GM19324 (cell line): ENCODE measurements at regions not wholly inside any gene's neighbourhood (a gene's known extent, or its start where the extent isn't known, plus 50 kb on each side); places are given as distances from the start of the nearest gene placed in this dataset.

Experiments used
- ATAC-seq: cut with Tn5 transposase; IDR thresholded peaks from one replicate; pipeline ENCODE4 v1.9.1; 2021; ENCODE audit warnings: mild to moderate bottlenecking, moderate library complexity; ENCODE audit not compliant: unreplicated experiment, low FRiP score

GRCh38 chr19:31992750-31993149 is 352.7 kb upstream of the ZNF507 start:
- ATAC-seq, result no peak

- no peak for ATAC-seq
Measured at GRCh38 chr19:31995546-31995945, 349.9 kb upstream of the ZNF507 start.

DNA sequence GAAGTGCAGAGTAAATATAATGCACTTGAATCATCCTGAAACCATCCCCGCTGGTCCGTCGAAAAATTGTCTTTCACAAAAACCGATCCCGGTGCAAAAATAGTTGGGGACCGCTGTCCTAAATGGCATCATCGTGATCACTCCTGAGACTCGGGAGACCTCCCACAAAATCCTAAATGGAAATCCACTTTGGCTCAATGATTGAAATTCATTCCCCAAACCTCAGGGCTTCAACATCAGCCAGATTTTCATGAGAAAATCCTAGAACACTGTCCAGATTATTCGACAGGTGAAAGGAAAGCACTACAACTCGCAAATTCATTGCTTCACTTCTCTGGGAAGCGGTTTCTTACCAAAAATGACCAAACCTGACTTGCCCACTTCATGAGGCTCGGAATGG is 335.3 kb upstream of the ZNF507 start:
- ATAC-seq, result no peak

DNA sequence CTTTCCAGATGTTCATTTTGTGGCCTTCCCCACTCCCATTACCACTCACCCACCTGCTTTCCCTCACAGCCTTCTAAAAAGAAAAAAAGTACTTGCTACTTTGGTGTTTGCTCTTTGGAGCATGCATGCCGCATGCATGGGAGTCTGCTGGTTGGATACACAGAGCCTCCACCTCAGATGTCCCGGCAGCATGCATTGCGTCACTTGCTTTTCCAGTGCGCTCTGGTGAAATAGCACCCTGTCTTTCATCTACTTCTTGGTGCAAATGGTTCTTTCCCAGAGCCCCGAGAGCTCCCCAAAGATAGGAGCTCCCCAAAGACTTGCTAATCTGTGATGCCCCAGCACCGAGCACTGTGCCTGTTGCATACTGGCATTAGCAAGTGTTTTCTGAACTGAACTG is 333.2 kb upstream of the ZNF507 start:
- ATAC-seq, result no peak

- no peak for ATAC-seq
Measured at GRCh38 chr19:32012886-32013631, 332.4 kb upstream of the ZNF507 start.

DNA sequence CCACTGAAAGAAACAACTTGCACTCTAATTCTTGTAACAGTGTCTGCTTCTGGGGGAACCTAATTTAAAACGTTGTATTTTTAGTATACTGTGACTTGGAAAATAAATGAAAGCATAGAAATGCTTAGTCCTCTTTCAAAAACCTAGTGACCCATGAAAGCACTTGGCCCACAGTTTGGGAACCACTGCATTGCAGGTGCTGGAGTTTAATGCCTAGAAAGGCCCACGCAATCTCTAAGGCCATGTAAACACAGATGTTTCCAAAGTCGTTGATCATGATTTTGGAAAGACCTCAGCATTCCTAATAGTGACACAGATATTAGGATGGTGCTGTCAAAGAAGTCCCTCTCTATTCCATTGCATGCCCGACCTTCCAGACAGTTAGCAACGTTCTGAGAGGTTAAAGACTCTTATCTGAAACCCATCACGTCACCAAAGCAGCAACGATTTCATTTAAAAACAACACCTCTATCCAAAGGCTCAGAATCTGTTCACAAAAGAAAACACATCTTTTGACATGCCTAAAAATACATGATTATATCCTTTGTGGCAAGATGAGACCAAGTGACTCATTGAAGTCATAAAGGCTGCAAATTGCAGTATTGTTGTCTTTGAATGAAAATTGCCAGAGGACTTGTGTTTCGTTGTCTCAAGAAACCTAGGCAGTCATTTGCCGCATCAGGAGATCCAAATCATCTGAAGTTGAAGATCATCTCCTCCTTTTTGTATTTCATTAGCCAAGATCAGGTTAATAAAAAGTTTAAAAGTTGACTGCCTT is 328.0 kb upstream of the ZNF507 start:
- ATAC-seq, result no peak

- no peak for ATAC-seq
Measured at GRCh38 chr19:32018014-32018413, 327.4 kb upstream of the ZNF507 start.

DNA sequence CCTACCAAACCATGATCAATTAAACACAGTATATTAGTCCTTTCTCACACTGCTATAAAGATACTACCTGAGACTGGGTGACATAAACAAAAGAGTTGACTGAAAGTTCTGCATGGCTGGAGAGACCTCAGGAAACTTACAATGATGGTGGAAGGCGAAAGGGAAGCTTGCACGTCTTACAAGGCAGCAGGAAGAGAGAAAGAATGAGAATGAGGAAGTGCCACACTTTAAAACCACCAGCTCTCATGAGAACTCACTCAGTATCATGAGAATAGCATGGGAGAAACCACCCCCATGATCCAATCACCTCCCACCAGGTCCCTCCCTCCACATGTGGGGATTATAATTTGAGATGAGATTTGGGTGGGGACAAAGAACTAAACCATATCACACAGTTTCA is 324.9 kb upstream of the ZNF507 start:
- ATAC-seq, result no peak

- no peak for ATAC-seq
Measured at GRCh38 chr19:32022044-32022640, 323.3 kb upstream of the ZNF507 start.

DNA sequence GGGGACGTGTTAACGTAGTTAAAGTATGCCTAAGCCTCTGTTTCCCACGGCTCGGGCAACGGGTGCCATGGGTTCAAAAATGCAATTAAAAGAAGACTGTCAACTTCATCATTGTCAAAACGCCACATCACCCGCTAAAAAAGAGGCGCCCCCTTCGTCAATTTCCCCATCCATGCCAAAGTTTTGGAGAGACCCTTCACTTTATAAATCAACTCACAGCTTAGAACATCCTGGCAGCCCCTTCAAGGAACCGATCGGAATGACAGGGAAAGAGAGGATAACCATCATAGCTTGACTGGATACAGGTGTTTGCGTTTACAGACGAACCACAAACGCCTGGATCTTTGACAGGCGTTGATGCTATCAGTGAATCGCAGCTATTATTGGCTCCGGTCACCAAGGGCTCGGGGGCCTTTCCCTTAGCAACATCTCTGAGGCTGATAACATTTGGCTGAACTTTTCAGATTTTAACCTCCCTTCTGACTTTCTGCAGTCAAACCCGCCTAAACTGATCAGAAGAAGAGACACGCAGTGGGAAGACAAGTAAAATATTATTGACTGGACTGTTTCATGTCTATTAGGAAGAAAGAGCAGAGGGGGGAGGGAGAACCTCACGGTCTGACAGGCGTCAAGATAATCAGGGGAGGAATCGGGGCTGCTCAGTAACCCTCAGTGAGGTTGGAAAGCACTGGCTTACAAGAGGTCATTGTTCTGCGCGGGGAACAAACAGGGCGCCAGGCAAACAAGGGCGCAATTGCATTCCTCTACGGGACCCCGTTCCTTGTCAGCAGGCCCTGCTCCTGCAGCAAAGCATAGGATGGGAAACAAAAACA is 322.5 kb upstream of the ZNF507 start:
- ATAC-seq, result no peak

DNA sequence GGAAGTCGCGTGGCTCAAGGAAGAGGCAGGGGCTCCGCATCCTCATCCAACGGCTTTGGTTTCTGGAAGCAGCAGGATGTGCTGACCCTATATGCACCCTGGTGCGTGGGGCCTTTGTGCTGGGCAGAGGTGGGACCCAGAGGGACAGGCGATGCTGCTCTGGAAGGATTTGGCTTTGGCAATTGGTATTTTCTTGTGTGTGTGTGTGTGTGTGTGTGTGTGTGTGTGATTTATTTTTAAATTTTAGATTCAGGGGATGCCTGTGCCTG is 321.9 kb upstream of the ZNF507 start:
- no peak for ATAC-seq

DNA sequence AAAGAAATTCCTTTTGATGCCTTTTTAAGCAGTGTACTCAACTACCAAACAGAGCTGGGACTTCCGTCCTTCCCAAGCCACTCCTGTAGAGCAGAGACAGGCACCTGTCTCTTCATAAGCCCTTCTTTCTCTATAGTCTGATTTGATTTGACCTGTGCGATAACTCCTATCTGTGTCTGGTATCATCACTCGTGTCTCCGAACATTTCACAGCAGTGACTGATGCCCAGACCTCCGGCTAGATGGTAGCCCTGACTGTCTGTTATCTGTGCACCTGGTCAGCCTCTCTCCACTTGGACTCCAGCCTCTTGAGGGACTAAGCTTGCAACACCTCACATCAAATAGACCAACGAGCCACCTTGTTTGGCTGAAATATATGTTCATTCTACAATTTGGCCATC is 316.2 kb upstream of the ZNF507 start:
- ATAC-seq, result no peak

DNA sequence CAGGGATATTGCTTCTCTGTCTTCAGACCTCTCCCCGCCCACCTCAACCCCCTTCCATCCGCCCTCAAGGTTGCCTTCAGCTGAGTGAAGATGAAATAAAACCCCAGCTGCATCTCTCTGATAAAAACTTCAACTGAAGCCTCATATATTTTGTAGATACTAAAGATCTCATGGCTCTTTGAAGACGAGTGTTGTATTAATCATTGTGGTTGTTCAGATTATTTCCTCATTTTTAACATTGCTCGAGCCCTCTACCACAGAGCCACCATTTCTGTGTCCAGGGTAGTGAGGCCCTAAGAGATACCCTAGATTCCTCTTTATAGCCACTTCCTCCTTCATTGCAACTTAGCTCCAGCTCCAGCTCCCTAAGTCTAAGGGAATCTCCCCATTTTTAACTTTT is 312.8 kb upstream of the ZNF507 start:
- no peak for ATAC-seq

GRCh38 chr19:32035626-32036025 is 309.8 kb upstream of the ZNF507 start:
- no peak for ATAC-seq

- no peak for ATAC-seq
Measured at GRCh38 chr19:32038021-32038920, 307.1 kb upstream of the ZNF507 start.

GRCh38 chr19:32038961-32039360 is 306.4 kb upstream of the ZNF507 start:
- ATAC-seq, result no peak

DNA sequence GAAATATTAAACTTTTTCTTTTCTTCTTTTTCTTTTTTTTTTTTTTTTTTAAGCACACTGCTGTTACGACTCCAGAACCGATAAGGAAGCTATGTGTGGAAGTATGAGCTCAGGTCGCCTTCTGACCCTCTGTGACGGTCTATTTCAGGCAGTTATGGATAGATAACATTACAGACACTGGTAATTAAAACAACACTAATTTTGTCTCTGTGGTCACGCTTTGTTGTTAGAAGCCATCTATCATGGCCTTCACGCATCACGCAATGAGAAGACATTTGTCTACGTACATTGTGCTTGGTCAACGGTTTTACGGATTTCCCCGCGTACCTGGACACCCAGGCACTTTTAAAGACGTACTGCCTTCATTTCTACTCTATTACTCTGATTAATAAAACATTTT is 306.0 kb upstream of the ZNF507 start:
- ATAC-seq, result no peak

DNA sequence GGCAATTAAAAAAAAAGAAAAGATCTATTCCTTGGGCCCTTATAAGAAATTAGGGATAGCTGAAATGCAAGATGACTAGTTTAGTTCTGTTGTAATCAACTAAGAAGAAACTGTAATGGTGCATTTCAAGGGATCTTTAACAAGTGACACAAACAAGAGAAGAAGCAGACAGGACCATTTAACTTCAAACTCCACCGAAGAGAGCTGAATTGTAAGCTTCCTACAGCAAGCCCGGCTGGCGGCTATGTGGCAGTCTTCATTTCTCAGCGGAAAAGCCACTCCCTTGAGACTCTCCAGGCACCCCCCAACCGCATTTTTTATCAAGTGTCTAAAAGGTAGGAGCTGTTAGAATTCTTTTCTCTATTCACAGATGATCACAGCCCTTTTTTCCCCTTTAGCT is 305.2 kb upstream of the ZNF507 start:
- no peak for ATAC-seq

DNA sequence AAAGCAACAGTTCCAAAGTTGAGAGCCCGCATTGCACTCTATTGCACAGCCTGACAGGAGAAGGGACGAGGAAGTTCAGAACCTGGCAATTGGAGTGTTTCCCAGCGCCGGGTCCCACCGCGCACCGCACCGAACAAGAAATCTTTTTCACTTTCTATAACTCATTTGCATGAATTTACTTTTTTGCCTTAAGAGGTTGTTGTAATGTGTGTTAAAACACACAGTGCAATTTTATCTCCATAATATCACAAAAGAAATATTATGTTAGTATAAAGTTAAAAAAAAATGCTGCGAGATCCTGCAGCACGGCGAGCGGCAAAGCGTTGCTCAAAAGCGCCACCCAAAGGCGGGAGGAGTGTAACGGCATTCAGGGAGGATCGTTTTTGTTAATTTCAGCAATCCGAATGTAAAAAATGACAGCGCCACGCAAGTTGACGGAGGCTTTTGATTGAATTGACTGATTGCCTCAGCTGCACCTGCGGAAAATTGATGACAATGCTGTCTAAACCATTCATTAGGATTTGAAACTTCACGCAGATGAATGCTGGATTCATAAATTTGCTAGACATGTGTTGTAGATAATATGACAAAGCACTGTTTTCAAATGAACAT is 303.6 kb upstream of the ZNF507 start:
- no peak for ATAC-seq

DNA sequence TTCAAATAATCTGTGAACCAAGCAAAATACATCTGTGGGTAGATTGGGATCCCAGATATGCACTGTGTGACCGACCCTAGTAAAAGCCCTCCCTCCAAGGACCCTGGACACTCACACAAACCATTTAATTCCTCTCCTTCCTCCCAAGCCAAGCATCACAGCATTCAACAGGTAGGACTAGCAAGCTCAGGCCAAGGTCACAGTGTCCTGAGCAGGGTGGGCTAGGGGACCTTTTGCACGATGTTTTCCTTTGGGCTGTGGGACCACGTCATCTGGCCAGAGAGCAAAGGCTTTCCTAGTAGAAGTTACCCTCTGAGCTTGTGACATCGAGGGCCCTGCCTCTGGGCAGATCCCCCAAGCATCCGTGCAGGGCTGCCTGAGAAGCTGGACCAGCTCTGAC is 297.6 kb upstream of the ZNF507 start:
- no peak for ATAC-seq
